Posterior vena cava (tissue), 2 donors: ENCODE measurements at regions not wholly inside any gene's neighbourhood (a gene's known extent, or its start where the extent isn't known, plus 50 kb on each side); places are given as distances from the start of the nearest gene placed in this dataset.
"Not testable (repeated sequence)": the region's sequence is repeated elsewhere in the genome, so short reads cannot be mapped to it uniquely, and the experiment has no call there.

Experiments used
- DNase-seq: peaks from one replicate; pipeline ENCODE4 v3.0.0-alpha.2; 2020; ENCODE audit warnings: low spot score
- intact Hi-C, 2 donors: fragments of 100-400 bp; cut with DNase I; formaldehyde crosslinking; loops; one replicate each; pipeline versions ENCODE4 v1.14.1 to v1.14.2; 2022 to 2023
- donor health status: DM: yes; HTN: yes; CAD: no.
- donor health status: DM: yes; HTN: yes; CAD: no.

GRCh38 chrX:113033966-113034680 is 193.5 kb upstream of the AMOT start:
- intact Hi-C loops, result no loop called here
- no peak for DNase-seq

- no peak for DNase-seq
- intact Hi-C loops, result no loop called here
Measured at GRCh38 chrX:113019958-113020357, 179.3 kb upstream of the AMOT start.

GRCh38 chrX:113009837-113010236 is 169.2 kb upstream of the AMOT start:
- intact Hi-C loops, result no loop called here
- no peak for DNase-seq

- no peak for DNase-seq
- intact Hi-C loops, result no loop called here
Measured at GRCh38 chrX:113009029-113009428, 168.4 kb upstream of the AMOT start.

GRCh38 chrX:113001836-113002235 is 161.2 kb upstream of the AMOT start:
- intact Hi-C loops, result no loop called here
- no peak for DNase-seq

GRCh38 chrX:112997991-112998390 is 157.4 kb upstream of the AMOT start:
- intact Hi-C loops, result no loop called here

GRCh38 chrX:112991801-112992200 is 151.2 kb upstream of the AMOT start:
- intact Hi-C loops, result no loop called here
- no peak for DNase-seq

More at GRCh38 chrX:112997991-112998390, 157.4 kb upstream of the AMOT start:
- no peak for DNase-seq

GRCh38 chrX:112979879-112980278 is 139.2 kb upstream of the AMOT start:
- intact Hi-C loops, result no loop called here
- DNase-seq, result no peak

- intact Hi-C loops, result no loop called here
- no peak for DNase-seq
Measured at GRCh38 chrX:112968351-112969133, 127.9 kb upstream of the AMOT start.

- no peak for DNase-seq
- intact Hi-C loops, result no loop called here
Measured at GRCh38 chrX:112967903-112968302, 127.3 kb upstream of the AMOT start.

GRCh38 chrX:112967341-112967740 is 126.7 kb upstream of the AMOT start:
- no peak for DNase-seq
- intact Hi-C loops, result no loop called here

- no peak for DNase-seq
- intact Hi-C loops, result no loop called here
Measured at GRCh38 chrX:112961981-112962380, 121.3 kb upstream of the AMOT start.

GRCh38 chrX:112947981-112948615 is 107.5 kb upstream of the AMOT start:
- intact Hi-C loops, result no loop called here
- no peak for DNase-seq

GRCh38 chrX:112946227-112946626 is 105.6 kb upstream of the AMOT start:
- intact Hi-C loops, result no loop called here
- no peak for DNase-seq

- no peak for DNase-seq
- intact Hi-C loops, result no loop called here
Measured at GRCh38 chrX:112945826-112946225, 105.2 kb upstream of the AMOT start.

- intact Hi-C loops, result no loop called here
- no peak for DNase-seq
Measured at GRCh38 chrX:112941209-112941837, 100.7 kb upstream of the AMOT start.

GRCh38 chrX:112935029-112935428 is 94.4 kb upstream of the AMOT start:
- DNase-seq, result no peak
- intact Hi-C loops, result loop anchor here in 1 of 2 donors (5.0 kb wide), 1 partner anchor 912 kb away; no protein-coding TSS in a partner anchor

GRCh38 chrX:112931900-112932299 is 91.3 kb upstream of the AMOT start:
- DNase-seq, result no peak
- intact Hi-C loops, result no loop called here

- intact Hi-C loops, result no loop called here
- DNase-seq, result no peak
Measured at GRCh38 chrX:112931478-112931877, 90.8 kb upstream of the AMOT start.

- DNase-seq, intact Hi-C loops: not testable (repeated sequence)
Measured at GRCh38 chrX:112923381-112923780, 82.8 kb upstream of the AMOT start.
